SU-DHL-6 (cell line): ENCODE measurements at regions not wholly inside any gene's neighbourhood (a gene's known extent, or its start where the extent isn't known, plus 50 kb on each side); places are given as distances from the start of the nearest gene placed in this dataset.

Experiments used
- EZH2phosphoT487 ChIP-seq: fragments of 200-600 bp; sonication (generic), shearing (Covaris generic); conservative IDR thresholded peaks from 2 replicates; pipeline ENCODE4 v1.6.1; 2018; ENCODE audit warnings: mild to moderate bottlenecking, antibody characterized with exemption, low read length, moderate library complexity, mixed read lengths
- TF ChIP-seq, protein P1 (sequence below): fragments of 200-600 bp; sonication (generic); IDR thresholded peaks from one replicate; pipeline ENCODE4 v1.5.1; 2017; ENCODE audit warnings: antibody characterized with exemption, mild to moderate bottlenecking, low read length, moderate library complexity; ENCODE audit not compliant: insufficient read depth, poor library complexity, severe bottlenecking

DNA sequence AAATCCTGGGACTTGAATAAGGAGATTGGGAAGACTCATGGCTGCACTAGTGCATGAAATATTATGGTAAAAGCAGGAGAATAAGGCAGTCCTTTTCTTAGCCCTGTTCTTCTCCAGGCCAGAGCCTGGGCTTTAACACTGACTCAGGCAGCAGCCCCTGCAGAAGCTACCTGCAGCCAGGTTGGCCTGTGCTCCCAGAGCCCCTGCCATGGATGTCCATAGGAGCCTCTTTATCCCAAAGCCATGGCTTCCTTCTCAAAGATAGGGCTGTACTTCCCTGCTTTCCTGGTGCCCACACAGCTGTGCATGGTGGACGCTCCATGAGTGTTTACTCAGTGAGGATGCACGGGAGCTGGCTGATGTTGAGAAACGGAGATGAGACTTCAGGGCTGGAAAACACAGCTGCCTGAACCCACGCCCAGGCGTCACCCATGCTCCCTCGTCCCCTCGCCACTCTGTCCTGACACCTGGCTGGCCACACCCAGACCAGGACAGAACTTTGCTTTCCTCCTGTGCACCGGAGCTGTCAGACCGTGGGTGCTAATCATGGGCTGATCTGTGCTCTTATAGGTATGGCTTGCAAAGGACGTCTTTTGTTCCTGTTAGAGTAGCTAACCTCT, 135.5 kb downstream of the GLI2 start:
- TF ChIP-seq EZH2phosphoT487: no peak
- TF ChIP-seq, protein P1, sequence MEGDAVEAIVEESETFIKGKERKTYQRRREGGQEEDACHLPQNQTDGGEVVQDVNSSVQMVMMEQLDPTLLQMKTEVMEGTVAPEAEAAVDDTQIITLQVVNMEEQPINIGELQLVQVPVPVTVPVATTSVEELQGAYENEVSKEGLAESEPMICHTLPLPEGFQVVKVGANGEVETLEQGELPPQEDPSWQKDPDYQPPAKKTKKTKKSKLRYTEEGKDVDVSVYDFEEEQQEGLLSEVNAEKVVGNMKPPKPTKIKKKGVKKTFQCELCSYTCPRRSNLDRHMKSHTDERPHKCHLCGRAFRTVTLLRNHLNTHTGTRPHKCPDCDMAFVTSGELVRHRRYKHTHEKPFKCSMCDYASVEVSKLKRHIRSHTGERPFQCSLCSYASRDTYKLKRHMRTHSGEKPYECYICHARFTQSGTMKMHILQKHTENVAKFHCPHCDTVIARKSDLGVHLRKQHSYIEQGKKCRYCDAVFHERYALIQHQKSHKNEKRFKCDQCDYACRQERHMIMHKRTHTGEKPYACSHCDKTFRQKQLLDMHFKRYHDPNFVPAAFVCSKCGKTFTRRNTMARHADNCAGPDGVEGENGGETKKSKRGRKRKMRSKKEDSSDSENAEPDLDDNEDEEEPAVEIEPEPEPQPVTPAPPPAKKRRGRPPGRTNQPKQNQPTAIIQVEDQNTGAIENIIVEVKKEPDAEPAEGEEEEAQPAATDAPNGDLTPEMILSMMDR: no peak
